ENCODE measurements at regions not wholly inside any gene's neighbourhood (a gene's known extent, or its start where the extent isn't known, plus 50 kb on each side); places are given as distances from the start of the nearest gene placed in this dataset.

DNA sequence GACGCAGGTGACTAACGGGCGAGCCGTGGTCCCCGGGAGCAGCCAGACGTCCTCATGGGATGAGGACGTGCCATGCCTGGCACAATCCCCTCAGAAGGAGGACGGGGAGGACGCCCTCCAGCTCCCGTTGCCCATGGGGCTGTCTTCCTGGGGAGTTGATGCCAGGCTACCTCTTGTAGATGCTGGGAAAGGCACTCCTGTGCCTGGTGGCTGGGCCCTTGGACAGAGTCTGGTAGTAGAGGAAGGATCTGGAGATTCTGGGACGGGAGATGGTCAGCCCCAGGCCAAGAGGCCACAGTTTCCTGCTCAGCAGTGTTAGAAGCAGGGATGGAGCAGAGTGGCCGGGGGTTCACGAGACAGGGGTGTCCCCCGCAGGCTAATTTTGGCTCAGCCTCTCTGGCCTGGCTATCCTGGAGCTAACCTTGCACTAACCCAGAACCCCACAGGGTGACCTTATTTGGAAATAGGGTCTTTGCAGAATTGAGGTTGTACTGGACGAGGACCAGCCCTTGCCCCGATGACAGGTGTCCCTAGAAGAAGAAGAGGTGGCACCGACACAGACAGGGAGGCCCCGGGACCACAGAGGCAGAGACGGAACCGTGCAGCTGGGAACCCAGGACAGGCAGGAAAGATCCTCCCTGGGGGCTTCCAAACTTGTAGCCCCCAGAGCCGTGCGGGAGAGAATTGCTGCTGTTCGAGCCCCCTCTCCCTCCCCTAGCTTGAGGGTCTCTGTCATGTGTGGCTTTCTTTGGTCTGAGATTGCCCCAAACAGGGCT lies 50.1 kb upstream of the ADRA2C start:
- no peak for DNase-seq (ENCODE audit: low spot score)

- no peak for DNase-seq (ENCODE audit: low spot score)
Observed at GRCh38 chr4:3715061-3715854, 50.9 kb upstream of the ADRA2C start.

- DNase-seq (ENCODE audit: low spot score): no peak
Observed at GRCh38 chr4:3714642-3715001, 51.6 kb upstream of the ADRA2C start.

DNA sequence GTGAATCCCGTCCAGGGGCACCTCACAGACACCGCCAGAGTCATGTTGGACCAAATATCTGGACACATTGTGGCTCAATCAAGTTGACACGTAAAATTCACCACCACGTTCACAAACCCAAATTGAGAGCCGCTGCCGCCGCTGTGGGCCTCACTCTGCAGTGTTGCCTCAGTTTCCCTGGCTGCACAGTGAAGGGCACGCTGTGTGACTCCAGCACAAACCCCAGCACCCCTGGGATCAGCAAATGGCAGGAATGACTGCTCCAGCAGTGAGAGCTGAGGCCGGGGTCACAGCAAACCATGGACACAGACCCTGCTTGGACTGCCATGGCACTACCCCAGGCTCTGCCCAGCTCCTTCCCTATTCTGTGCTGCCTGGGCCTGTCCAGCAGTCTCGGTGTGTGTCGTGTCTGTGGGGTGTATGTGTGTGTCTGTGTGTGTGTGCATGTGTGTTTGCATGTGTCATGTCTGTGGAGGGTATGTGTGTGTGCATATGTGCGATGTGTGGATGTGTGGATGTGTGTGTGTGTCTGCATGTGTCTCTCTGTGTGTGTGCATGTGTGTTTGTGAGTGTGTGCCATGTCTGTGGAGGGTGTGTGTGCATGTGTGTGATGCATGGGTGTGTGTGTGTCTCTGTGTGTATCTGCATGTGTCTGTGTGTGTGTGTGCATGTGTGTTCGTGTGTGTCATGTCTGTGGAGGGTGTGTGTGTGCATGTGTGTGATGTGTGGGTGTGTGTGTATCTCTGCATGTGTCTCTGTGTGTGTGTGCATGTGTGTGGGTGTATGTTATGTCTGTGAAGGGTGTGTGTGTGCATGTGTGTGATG lies 52.2 kb upstream of the ADRA2C start:
- no peak for DNase-seq (ENCODE audit: low spot score)

DNA sequence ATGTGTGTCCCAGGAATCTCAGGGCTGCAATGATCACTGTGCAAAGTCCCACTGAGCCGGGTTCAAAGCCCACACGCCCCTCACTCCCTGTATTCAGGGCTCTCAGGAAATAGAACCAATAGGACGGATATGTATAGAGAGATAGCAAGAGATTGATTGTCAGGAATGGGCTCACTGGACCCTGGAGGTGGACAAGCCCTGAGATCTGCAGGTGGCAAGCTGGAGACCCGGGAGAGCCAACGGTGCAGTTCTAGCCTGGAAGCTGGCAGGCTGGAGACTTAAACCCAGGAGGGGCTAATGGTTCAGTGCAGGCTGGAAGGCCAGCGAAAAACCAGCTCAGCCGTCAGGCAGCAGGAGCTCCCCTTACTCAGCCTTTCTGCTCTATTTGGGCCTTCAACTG lies 52.8 kb upstream of the ADRA2C start:
- no peak for DNase-seq (ENCODE audit: low spot score)

- no peak for DNase-seq (ENCODE audit: low spot score)
Observed at GRCh38 chr4:3712936-3713335, 53.2 kb upstream of the ADRA2C start.

DNA sequence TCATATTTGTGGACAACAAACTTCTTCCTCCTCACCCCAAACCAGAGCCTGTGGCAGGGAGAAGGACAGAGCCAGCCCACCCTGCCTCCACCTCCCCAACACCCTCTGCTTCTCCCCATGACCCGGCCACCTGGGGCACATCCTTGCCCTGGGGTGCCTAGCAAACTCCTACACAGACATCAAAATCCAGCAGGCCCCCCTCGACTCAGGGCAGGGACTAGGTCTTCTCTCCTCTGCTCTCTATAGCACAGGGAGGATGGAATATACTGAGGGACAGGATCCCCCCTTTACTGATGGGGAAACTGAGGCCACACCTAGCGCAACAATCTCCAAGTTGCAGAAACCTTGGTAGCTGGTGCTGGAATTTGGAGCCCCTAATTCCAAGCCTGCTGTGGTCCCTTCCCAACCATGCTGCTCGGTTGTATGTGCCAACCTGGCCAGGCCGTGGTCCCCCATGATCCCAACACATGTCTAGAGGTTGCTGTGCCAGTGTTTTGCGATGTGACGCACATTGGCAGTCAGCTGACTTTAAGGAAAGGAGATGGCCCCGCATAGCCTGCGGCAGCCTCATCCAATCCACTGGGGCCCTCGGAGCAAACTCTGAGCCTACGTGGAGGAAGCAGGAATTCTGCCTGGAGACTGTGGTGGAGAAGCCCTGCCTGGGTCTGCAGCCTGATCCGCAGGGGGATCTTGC lies 53.9 kb upstream of the ADRA2C start:
- no peak for DNase-seq (ENCODE audit: low spot score)

GRCh38 chr4:3711183-3712111 lies 54.7 kb upstream of the ADRA2C start:
- DNase-seq (ENCODE audit: low spot score): no peak

DNA sequence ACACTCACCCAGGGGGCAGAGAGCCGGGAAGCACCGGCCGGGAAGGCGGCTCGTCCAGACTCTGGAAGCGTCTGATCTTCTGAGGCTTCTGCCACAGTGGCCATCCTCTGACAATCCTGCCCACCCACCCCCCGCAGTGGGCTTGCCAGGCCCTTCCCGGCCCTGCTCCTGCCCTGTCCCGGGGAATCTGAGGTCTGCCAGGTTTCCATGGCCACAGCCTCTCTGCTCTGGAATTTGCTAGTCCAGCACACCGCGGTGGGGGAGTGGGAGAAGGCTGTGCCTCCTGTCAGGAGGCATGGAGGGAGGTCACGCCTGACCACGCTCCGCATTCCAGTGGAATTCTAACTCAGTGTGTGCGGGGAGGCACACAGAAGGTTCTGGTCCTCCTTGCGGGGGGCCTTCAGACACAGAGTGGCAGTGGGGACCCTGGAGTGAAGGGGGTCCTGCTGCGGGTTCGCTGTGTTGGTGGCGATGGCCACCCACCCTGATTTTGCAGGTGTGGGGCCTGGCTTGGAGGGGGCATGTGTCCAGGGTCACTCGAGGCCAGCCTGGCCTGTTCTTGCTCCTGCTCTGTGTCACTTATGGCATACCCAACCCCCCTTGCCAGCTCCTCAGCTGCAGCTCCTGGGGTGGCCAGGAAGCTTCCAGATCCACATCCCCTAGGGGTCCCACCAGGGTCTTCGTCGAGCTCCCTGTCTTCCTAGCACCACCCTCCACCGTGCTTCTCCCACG lies 55.6 kb upstream of the ADRA2C start:
- no peak for DNase-seq (ENCODE audit: low spot score)

DNA sequence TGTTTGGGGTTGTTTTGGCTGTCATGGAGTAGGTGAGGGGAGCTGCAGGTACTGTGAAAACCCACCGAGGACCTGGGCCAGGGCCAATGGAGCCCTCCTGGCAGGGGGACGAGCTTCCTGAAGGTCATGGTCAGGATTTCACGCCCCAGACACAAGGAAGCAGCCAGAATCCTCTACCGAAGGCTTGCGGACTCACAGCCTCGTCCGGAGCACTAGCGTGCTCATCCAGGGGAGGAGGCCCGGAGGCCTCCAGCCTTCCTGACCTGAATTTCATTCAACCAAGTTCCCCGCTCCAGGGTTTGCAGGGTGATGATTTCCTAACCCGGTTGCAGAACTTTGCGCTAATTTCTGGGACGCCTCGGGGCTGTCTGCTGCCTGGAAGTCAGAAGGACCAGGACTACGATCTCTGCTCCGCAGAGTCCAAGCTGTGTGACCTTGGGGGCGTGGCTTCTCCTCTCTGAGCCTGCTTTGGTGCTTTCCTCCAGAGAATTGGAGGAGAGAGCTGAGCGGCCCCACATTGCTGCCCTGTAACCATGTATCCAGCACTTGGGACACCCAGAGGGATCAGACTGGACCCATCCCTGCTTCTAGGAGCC lies 56.2 kb upstream of the ADRA2C start:
- no peak for DNase-seq (ENCODE audit: low spot score)

GRCh38 chr4:3709061-3709845 lies 56.9 kb upstream of the ADRA2C start:
- no peak for DNase-seq (ENCODE audit: low spot score)

- no peak for DNase-seq (ENCODE audit: low spot score)
Observed at GRCh38 chr4:3708611-3709010, 57.6 kb upstream of the ADRA2C start.

DNA sequence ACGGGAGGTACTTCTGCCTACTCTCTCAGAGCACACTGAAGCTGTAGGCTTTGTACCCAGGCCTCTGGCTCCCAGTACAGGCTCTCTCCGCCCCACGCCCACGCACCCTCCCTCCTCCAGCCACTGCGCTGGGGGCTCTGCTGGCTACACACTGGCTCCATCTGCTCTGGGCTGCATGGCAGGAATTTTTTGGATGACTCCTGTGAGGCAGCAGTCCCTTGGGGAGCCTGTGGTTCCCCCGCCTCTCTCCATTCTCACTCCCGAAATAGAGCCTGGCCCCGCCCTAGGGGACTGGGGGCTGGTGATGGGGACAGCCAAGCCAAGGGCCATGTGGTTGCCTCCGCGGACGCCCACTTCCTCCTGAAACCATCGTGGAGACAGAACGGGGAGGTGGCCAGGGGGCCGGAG lies 58.1 kb upstream of the ADRA2C start:
- DNase-seq (ENCODE audit: low spot score): no peak

DNA sequence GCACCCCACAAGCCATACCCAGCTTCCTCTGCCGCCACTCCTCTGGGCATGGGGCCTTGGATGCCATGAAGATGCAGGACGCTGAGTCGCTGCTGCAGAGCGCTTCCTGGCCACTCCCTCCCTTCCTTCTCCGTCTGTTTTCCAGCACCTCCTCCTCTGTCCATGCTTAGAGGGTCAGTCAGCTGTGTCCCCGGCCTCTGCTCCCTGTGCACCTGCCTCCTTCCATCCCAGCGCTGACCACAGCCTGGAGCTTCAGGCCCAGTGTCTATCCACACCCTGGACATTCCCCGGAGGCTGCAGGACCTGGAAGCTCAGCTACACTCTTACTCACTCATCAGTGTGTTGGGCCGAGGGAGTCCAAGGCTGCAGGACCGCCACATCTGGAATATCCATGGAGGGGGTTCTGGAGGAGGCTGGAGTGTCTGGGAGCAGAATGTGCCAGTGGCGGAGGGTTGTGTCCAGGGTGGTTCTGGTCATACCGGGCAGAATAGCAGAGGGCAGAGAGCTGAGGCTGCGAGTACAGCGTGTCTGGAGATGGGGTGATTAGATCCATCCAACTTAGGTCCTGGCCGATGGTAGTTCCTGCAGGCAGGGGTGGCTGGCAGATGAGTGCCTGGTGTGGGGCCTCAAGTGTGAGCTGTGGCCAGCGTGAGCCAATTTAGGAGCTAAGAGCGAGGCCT lies 58.6 kb upstream of the ADRA2C start:
- no peak for DNase-seq (ENCODE audit: low spot score)

- no peak for DNase-seq (ENCODE audit: low spot score)
Observed at GRCh38 chr4:3706565-3707422, 59.4 kb upstream of the ADRA2C start.

DNA sequence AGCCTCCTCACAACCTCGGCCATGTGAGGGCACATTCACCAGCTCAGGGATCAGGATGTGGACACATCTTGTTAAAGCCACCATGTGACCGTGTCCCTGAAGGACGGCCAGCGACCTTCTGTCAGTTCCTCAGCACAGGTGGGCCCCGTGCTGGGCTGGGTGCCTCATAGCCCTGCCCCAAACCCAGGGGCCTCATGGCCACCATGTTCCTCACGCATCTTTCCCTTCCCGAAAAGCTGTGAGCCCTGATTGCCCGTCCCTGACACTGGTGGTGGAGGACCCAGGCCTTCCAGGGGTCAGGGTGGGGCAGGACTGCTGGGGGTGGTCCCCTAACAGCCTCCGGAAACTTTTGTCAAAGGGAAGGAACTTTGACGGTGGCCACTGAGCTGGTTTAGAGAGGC lies 60.1 kb upstream of the ADRA2C start:
- DNase-seq (ENCODE audit: low spot score): no peak

- no peak for DNase-seq (ENCODE audit: low spot score)
Observed at GRCh38 chr4:3705236-3705987, 60.8 kb upstream of the ADRA2C start.
